ENCODE measurements at regions not wholly inside any gene's neighbourhood (a gene's known extent, or its start where the extent isn't known, plus 50 kb on each side); places are given as distances from the start of the nearest gene placed in this dataset.

DNA sequence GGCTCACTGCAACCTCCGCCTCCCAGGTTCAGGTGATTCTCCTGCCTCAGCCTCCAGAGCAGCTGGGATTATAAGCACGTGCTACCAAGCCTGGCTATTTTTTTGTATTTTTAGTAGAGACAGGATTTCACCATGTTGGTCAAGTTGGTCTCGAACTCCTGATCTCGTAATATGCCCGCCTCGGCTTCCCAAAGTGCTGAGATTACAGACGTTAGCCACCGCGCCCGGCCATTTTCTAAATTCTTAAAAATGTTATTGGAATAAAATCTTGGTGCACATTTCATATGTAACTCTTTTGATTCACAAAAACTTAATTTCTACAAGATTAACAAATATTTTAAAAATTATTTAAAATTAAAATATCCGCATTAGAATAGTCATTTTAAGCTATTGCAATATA lies 1480.3 kb upstream of the SPRY2 start:
- H3K9me3 ChIP-seq = peaks cover 8% of the 10 kb centered on the region
- no peaks in the 10 kb centered on the region for H3K4me1 ChIP-seq (ENCODE audit: low read depth)
- no peak for DNase-seq
- TF ChIP-seq, protein P1, sequence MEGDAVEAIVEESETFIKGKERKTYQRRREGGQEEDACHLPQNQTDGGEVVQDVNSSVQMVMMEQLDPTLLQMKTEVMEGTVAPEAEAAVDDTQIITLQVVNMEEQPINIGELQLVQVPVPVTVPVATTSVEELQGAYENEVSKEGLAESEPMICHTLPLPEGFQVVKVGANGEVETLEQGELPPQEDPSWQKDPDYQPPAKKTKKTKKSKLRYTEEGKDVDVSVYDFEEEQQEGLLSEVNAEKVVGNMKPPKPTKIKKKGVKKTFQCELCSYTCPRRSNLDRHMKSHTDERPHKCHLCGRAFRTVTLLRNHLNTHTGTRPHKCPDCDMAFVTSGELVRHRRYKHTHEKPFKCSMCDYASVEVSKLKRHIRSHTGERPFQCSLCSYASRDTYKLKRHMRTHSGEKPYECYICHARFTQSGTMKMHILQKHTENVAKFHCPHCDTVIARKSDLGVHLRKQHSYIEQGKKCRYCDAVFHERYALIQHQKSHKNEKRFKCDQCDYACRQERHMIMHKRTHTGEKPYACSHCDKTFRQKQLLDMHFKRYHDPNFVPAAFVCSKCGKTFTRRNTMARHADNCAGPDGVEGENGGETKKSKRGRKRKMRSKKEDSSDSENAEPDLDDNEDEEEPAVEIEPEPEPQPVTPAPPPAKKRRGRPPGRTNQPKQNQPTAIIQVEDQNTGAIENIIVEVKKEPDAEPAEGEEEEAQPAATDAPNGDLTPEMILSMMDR (IDR thresholded peaks at IDR 0.05) = no peak
- no peaks in the 10 kb centered on the region for H3K36me3 ChIP-seq (ENCODE audit: low read depth)
- intact Hi-C loops (cut with DNase I, micrococcal nuclease) = no loop called here
- no peak overlapping the region for H3K4me3 ChIP-seq
- ATAC-seq = no peak

DNA sequence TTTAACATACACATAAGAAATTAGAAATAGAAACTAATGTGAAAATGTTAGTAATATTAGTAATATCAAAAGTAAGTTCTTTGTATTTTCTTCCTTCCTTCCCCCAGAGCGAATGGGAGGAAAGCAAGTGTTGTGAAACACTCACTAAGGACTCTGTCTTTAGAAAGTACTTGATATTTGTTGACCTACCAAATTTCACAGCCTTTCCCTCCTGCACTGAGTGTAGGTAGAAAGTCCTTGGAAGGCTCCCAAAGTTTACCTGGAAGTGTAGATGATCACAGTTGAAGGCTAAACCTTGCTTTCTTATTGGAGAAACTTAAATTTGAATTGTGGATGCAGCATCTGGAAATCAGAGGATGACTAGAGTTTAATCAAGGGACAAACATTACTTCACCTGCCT lies 1459.5 kb upstream of the SPRY2 start:
- Histone ChIP-seq H3K4me1 (ENCODE audit: low read depth) (no peaks in the 10 kb centered on the region), H3K4me3 (no peak overlapping the region), H3K9me3 (no peaks in the 10 kb centered on the region), H3K36me3 (ENCODE audit: low read depth) (no peaks in the 10 kb centered on the region)
- DNase-seq (no peak), ATAC-seq (no peak)
- intact Hi-C loops (cut with DNase I, micrococcal nuclease) = no loop called here
- TF ChIP-seq, protein P1 (IDR thresholded peaks at IDR 0.05) = no peak

DNA sequence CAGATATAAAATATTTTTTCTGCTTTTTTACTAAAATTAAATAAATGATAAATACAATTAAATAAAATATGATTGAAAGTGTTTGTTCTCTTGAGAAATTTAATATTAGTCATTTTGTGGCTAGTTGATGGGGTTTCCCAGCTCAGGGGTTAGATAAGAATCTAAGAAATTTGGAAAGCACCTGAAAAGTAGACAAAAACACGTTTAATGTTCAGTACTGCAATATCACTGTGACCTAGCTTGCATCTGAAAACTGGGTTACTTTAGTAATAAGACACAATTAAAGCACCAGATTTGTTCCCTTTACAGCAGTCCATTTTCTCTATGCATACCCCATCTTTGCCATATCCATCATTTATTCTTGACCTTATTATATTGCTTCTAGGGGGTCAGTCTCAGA lies 1454.8 kb upstream of the SPRY2 start:
- no peak overlapping the region for H3K4me3 ChIP-seq
- H3K9me3 ChIP-seq = peaks cover 5% of the 10 kb centered on the region
- no peaks in the 10 kb centered on the region for H3K4me1 ChIP-seq (ENCODE audit: low read depth)
- ATAC-seq (no peak), DNase-seq (no peak)
- TF ChIP-seq, protein P1 (IDR thresholded peaks at IDR 0.05) = no peak
- intact Hi-C loops (cut with DNase I, micrococcal nuclease) = no loop called here
- no peaks in the 10 kb centered on the region for H3K36me3 ChIP-seq (ENCODE audit: low read depth)

DNA sequence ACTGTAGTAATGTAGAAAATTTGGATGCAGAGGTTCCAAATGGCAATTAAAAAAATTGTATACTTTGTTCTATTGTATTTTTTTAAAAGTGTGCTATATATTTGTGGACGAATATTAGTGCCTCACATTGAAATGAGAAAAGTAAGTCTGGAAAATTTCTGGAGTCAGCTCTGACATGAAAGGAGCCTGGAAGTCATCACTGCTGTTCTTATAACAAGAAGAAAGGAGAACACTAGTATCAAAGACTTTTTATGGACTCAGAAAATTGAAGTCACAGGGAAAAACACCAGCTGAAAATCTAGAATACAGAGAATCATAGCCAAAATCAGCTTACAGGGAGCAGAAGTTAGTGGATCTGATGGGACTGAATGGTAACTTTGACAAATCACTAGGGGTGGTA lies 1450.7 kb upstream of the SPRY2 start:
- no peak for DNase-seq
- ATAC-seq = no peak

DNA sequence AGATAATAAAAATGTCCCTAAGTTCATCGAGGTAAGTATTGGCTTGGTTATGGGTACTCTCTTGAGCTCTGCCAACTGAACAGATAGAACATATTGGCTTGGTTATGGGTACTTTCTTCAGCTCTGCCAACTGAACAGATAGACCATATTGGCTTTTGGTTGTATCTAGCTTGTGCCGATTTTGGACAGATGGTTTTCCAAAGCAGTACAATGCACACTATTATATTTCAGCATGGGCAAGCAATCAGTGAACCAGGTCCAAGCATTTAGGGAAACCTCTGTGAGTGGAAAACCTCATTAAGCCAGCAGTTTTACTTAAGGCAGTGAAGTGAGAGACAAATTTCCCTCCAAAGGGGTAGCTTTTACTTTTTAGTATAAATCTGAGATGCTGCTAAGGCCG lies 1440.5 kb upstream of the SPRY2 start:
- no peaks in the 10 kb centered on the region for H3K4me1 ChIP-seq (ENCODE audit: low read depth)
- no peaks in the 10 kb centered on the region for H3K36me3 ChIP-seq (ENCODE audit: low read depth)
- DNase-seq (no peak), ATAC-seq (no peak)
- intact Hi-C loops (cut with DNase I, micrococcal nuclease) = no loop called here
- TF ChIP-seq, protein P1 (IDR thresholded peaks at IDR 0.05) = no peak
- no peak overlapping the region for H3K4me3 ChIP-seq
- H3K9me3 ChIP-seq = peaks cover 7% of the 10 kb centered on the region

More for the DNA sequence above, 1450.7 kb upstream of the SPRY2 start:
- Histone ChIP-seq H3K4me3 (no peak overlapping the region), H3K9me3 (peaks cover 5% of the 10 kb centered on the region), H3K36me3 (ENCODE audit: low read depth) (no peaks in the 10 kb centered on the region), H3K4me1 (ENCODE audit: low read depth) (no peaks in the 10 kb centered on the region)
- intact Hi-C loops (cut with DNase I, micrococcal nuclease) = no loop called here
- TF ChIP-seq, protein P1 (IDR thresholded peaks at IDR 0.05) = no peak

DNA sequence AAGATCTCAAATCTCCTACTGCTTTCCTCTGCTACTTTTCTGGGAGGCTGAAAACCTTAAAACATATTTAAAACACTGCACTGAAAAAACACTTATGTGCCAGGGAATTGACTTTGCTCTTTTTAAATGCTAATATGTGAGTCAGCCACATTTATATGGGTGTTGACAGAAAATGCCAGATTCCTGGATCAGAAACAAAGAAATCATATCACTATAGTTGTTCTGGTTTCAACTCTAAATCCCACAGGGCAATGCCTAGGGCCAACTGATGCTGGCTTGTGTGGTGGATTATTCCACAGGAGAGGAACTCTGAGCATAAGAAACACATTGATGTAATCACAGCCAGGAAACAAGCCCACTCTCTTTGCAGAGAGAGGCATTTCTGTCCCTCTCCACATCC lies 1439.0 kb upstream of the SPRY2 start:
- H3K9me3 ChIP-seq = peaks cover 8% of the 10 kb centered on the region
- no peak for ATAC-seq
- DNase-seq = no peak
- TF ChIP-seq, protein P1 (IDR thresholded peaks at IDR 0.05) = no peak
- intact Hi-C loops (cut with DNase I, micrococcal nuclease) = no loop called here
- H3K4me3 ChIP-seq = no peak overlapping the region
- no peaks in the 10 kb centered on the region for H3K36me3 ChIP-seq (ENCODE audit: low read depth)
- H3K4me1 ChIP-seq (ENCODE audit: low read depth) = no peaks in the 10 kb centered on the region

Data from mucosa of descending colon (tissue), 3 donors.